ENCODE measurements at regions not wholly inside any gene's neighbourhood (a gene's known extent, or its start where the extent isn't known, plus 50 kb on each side); places are given as distances from the start of the nearest gene placed in this dataset.

GRCh38 chr13:47142105-47142504 lies 245.3 kb upstream of the HTR2A start:
- TF ChIP-seq POLR2AphosphoS5 (IDR thresholded peaks at IDR 0.05; ENCODE audit: insufficient read depth in 1 of 2, low read depth in 1 of 2) = no peak
- TF ChIP-seq, protein P1, sequence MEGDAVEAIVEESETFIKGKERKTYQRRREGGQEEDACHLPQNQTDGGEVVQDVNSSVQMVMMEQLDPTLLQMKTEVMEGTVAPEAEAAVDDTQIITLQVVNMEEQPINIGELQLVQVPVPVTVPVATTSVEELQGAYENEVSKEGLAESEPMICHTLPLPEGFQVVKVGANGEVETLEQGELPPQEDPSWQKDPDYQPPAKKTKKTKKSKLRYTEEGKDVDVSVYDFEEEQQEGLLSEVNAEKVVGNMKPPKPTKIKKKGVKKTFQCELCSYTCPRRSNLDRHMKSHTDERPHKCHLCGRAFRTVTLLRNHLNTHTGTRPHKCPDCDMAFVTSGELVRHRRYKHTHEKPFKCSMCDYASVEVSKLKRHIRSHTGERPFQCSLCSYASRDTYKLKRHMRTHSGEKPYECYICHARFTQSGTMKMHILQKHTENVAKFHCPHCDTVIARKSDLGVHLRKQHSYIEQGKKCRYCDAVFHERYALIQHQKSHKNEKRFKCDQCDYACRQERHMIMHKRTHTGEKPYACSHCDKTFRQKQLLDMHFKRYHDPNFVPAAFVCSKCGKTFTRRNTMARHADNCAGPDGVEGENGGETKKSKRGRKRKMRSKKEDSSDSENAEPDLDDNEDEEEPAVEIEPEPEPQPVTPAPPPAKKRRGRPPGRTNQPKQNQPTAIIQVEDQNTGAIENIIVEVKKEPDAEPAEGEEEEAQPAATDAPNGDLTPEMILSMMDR (IDR thresholded peaks at IDR 0.05) = no peak
- TF ChIP-seq POLR2A (IDR thresholded peaks at IDR 0.05) = no peak
- Histone ChIP-seq H3K4me1 (no peaks in the 10 kb centered on the region), H3K36me3 (no peaks in the 10 kb centered on the region), H3K27me3 (no peaks in the 10 kb centered on the region), H3K27ac (no peak overlapping the region), H3K9me3 (no peaks in the 10 kb centered on the region), H3K4me3 (no peak overlapping the region)
- DNase-seq (ENCODE audit: extremely low spot score in 2 of 2) = no peak
- intact Hi-C loops (cut with DNase I) = no loop called here

DNA sequence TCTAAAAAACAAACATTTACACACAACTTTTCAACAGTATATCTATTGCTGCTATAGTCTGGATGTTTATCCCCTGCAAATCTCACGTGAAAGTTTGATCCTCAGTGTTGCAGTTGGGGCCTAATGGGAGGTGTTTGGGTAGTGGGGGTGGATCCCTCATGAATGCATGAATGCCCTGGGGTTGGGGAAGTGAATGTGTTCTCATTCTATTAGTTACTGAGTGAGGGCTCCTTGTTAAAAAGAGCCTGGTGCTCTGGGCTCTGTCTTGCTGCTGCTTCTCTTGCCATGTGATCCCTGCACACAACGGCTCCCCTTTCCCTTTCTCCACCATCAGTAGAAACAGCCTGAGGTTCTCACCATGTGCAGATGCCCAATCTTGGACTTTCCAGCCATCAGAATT lies 242.7 kb upstream of the HTR2A start:
- intact Hi-C loops (cut with DNase I) = no loop called here
- no peak for TF ChIP-seq POLR2A (IDR thresholded peaks at IDR 0.05)
- TF ChIP-seq, protein P1 (IDR thresholded peaks at IDR 0.05) = no peak
- TF ChIP-seq POLR2AphosphoS5 (IDR thresholded peaks at IDR 0.05; ENCODE audit: insufficient read depth in 1 of 2, low read depth in 1 of 2) = no peak

GRCh38 chr13:47136504-47136941 lies 239.7 kb upstream of the HTR2A start:
- no peak overlapping the region for H3K27ac ChIP-seq
- no peaks in the 10 kb centered on the region for H3K4me1 ChIP-seq
- TF ChIP-seq POLR2A (IDR thresholded peaks at IDR 0.05) (no peak), POLR2AphosphoS5 (IDR thresholded peaks at IDR 0.05; ENCODE audit: insufficient read depth in 1 of 2, low read depth in 1 of 2) (no peak)
- TF ChIP-seq, protein P1 (IDR thresholded peaks at IDR 0.05) = no peak
- H3K9me3 ChIP-seq = no peaks in the 10 kb centered on the region
- no peak overlapping the region for H3K4me3 ChIP-seq
- DNase-seq (ENCODE audit: extremely low spot score in 2 of 2) = no peak
- intact Hi-C loops (cut with DNase I) = no loop called here
- H3K36me3 ChIP-seq = no peaks in the 10 kb centered on the region
- H3K27me3 ChIP-seq = no peaks in the 10 kb centered on the region

More for the DNA sequence above, 242.7 kb upstream of the HTR2A start:
- H3K4me3 ChIP-seq = no peak overlapping the region
- no peaks in the 10 kb centered on the region for H3K27me3 ChIP-seq
- H3K36me3 ChIP-seq = no peaks in the 10 kb centered on the region
- H3K27ac ChIP-seq = no peak overlapping the region
- H3K9me3 ChIP-seq = no peaks in the 10 kb centered on the region
- DNase-seq (ENCODE audit: extremely low spot score in 2 of 2) = no peak
- H3K4me1 ChIP-seq = no peaks in the 10 kb centered on the region

DNA sequence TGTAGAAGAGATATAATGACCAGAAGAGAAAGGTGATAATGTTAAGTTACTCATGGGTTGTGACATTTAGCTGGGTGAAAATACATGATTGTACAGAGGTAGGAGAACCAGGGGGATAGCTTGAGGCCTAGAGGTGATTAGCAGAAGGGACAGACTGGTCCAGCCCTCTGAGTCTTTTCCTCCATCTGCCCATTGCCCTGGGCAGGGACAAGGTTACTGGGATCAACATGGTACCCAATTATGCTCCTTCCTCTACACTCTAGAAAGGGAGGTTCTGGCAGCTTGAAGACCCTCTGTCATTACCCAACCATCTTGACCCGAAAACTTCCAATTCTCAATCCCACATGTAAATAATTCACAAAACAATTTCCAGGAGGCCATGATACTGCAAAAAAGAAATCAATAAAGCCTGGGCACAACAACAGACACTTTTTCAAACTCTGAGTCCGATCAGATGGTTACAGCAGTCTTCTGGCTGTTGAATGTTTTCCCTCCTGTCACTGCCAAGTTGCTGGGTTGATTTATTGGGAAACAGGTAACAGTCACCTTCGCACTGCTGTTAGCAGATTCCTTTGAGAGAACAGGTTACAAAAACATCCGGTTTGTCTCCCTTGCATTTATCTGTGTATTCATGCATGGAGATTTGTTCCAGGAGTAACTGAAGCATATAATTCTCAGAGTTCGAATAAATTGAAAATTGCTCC lies 239.1 kb upstream of the HTR2A start:
- no peak overlapping the region for H3K4me3 ChIP-seq
- H3K27me3 ChIP-seq = no peaks in the 10 kb centered on the region
- no peaks in the 10 kb centered on the region for H3K4me1 ChIP-seq
- DNase-seq (ENCODE audit: extremely low spot score in 2 of 2) = no peak
- TF ChIP-seq, protein P1 (IDR thresholded peaks at IDR 0.05) = no peak
- TF ChIP-seq POLR2A (IDR thresholded peaks at IDR 0.05) = no peak
- TF ChIP-seq POLR2AphosphoS5 (IDR thresholded peaks at IDR 0.05; ENCODE audit: insufficient read depth in 1 of 2, low read depth in 1 of 2) = no peak
- H3K36me3 ChIP-seq = no peaks in the 10 kb centered on the region
- intact Hi-C loops (cut with DNase I) = no loop called here
- H3K27ac ChIP-seq = no peak overlapping the region
- H3K9me3 ChIP-seq = no peaks in the 10 kb centered on the region

DNA sequence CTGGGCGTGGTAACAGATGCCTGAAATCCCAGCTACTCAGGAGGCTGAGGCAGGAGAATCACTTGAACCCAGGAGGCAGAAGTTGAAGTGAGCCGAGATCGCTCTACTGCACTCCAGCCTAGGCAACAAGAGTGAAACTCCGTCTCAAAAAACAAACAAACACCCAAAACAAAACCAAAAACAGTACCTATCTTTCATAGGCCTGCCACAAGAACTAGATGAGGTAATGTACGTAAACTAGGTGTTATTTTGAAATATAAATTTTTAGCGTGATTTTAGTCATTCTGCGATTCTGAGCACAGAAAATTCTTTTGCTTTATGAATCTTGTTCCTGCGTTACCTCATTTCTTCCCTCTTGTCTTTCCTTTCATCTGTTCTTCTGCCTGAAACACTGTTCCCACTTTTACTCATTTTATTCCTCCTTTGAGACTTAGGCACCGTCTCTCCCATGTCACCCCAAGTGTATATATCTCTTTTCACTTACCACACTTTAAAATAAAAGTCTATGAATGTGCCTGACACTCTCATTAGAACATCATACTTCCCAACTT lies 238.2 kb upstream of the HTR2A start:
- Histone ChIP-seq H3K36me3 (no peaks in the 10 kb centered on the region), H3K27me3 (no peaks in the 10 kb centered on the region), H3K9me3 (no peaks in the 10 kb centered on the region), H3K4me3 (no peak overlapping the region), H3K27ac (no peak overlapping the region), H3K4me1 (no peaks in the 10 kb centered on the region)
- no peak for TF ChIP-seq POLR2AphosphoS5 (IDR thresholded peaks at IDR 0.05; ENCODE audit: insufficient read depth in 1 of 2, low read depth in 1 of 2)
- TF ChIP-seq, protein P1 (IDR thresholded peaks at IDR 0.05) = no peak
- TF ChIP-seq POLR2A (IDR thresholded peaks at IDR 0.05) = no peak
- intact Hi-C loops (cut with DNase I) = no loop called here
- DNase-seq (ENCODE audit: extremely low spot score in 2 of 2) = no peak

Measured in vagina (tissue), 2 donors.